Vagina (tissue), 2 donors: ENCODE measurements at regions not wholly inside any gene's neighbourhood (a gene's known extent, or its start where the extent isn't known, plus 50 kb on each side); places are given as distances from the start of the nearest gene placed in this dataset.

Experiments
- POLR2A ChIP-seq, 2 donors: fragments of 450-650 bp; IDR thresholded peaks; one replicate each; pipeline ENCODE4 v1.6.1; 2017; ENCODE audit warnings: antibody characterized with exemption in 2 of 2, mild to moderate bottlenecking in 2 of 2, moderate library complexity in 2 of 2
- TF ChIP-seq, protein P1 (sequence below), 3 experiments: fragments of 450-650 bp in 2 of 3; fragments of 200-600 bp in 1 of 3; sonication (generic) in 1 of 3; IDR thresholded peaks; one replicate each; pipeline ENCODE4 v1.5.1; 2017 to 2019; ENCODE audit warnings: antibody characterized with exemption in 3 of 3, mild to moderate bottlenecking in 2 of 3, moderate library complexity in 2 of 3

DNA sequence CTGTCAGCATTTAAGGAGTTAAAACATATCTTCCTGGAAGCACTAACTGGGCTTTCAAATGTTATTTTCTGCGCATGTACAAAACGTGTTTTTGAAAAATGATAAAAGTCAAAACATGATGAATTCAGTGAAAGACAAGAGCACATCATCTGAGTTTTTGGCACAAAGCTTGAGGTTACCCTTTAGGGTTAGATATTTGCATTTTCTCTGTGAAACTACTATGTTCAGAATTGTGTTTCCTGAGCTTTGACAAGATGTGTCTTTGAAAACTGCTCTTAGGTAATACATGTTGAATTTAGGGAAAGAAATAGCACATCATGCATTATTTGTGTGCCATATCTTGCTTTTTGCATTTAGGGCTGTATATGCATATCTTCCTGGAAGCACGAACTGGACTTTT, 79.0 kb downstream of the ASCL4 start:
- TF ChIP-seq, protein P1, sequence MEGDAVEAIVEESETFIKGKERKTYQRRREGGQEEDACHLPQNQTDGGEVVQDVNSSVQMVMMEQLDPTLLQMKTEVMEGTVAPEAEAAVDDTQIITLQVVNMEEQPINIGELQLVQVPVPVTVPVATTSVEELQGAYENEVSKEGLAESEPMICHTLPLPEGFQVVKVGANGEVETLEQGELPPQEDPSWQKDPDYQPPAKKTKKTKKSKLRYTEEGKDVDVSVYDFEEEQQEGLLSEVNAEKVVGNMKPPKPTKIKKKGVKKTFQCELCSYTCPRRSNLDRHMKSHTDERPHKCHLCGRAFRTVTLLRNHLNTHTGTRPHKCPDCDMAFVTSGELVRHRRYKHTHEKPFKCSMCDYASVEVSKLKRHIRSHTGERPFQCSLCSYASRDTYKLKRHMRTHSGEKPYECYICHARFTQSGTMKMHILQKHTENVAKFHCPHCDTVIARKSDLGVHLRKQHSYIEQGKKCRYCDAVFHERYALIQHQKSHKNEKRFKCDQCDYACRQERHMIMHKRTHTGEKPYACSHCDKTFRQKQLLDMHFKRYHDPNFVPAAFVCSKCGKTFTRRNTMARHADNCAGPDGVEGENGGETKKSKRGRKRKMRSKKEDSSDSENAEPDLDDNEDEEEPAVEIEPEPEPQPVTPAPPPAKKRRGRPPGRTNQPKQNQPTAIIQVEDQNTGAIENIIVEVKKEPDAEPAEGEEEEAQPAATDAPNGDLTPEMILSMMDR (IDR thresholded peaks at IDR 0.05), result no peak
- no peak for TF ChIP-seq POLR2A (IDR thresholded peaks at IDR 0.05)
